Fibroblast of skin of left quadriceps (primary cell): ENCODE measurements at regions not wholly inside any gene's neighbourhood (a gene's known extent, or its start where the extent isn't known, plus 50 kb on each side); places are given as distances from the start of the nearest gene placed in this dataset.

Experiments used
- DNase-seq, 2 experiments: peaks; one replicate each; pipeline ENCODE4 v3.0.0-alpha.2; 2013; ENCODE audit warnings: low read depth in 2 of 2

DNA sequence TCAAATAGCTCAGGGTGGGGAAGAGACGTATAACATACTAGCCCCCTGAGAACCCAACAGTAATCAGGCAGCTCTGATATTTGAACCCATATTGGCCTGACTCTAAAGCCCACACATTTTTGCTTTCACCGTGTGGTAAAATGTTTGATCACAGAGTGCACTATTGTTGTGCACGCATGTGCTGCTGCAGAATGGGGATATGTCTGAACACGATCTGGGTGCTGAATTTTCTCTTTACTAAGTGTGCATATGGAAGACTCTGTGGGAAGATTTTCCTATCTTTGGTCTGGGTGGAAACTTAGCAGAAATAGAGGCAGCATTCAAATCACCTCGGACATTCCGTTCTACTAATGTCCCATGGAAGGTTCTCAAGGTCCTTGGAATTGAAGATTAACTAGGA lies 800.1 kb downstream of the TFAP2A start:
- no peak for DNase-seq

DNA sequence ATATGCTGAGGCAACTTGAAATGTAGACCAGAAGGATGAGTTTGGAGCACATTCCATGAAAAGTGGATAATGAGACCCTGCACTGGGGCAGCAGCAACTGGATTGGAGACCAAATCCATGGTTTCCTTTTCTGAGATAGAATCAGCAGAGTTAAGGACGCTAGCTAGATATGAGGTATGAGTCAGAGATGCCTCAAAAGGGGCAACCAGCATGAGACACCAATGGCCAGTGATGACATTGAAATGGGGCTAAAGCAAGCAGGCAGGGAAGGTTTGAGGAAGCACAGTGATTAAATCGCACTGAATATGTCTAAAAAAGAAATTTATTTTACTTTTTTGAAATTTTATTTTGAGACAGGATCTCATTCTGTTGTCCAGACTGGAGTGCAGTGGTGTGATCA lies 802.4 kb downstream of the TFAP2A start:
- no peak for DNase-seq

DNA sequence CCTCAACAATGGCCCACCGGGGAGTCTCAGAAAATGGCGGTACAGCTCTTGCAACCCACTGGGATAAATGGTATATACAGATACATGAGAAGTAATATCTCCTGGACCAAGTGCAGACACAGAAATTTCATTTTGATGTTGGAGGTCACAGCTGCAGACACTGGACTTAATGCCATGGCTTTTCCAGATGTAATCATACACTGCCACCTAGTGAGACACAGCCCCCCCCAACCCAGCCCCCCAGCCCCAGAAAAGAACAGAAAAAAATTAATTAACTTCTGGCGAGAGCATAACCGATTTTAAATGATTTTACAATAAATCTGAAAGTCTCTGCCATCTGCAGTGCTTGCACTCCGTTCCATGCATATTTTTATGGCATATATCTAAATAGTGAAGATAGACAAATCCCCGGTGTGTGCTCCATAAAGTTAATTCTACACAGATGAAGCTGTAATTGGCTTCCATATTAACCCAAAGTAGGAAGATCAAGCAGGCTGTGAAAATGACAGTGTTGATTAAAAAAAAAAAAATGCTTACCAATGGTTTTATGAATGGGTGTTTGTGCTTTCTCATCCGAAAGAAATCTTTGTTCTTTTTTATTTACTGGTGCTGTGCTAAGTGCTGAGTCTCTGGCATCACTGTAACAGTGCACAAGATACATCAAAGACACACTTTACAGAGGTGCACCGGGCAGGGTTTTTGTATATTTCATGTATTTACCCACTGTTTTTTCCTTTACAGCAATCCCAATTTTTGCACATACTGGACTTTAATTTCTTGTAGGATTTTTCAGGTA lies 804.1 kb downstream of the TFAP2A start:
- peak in 1 of 2 experiments; percentile 3 for DNase-seq

DNA sequence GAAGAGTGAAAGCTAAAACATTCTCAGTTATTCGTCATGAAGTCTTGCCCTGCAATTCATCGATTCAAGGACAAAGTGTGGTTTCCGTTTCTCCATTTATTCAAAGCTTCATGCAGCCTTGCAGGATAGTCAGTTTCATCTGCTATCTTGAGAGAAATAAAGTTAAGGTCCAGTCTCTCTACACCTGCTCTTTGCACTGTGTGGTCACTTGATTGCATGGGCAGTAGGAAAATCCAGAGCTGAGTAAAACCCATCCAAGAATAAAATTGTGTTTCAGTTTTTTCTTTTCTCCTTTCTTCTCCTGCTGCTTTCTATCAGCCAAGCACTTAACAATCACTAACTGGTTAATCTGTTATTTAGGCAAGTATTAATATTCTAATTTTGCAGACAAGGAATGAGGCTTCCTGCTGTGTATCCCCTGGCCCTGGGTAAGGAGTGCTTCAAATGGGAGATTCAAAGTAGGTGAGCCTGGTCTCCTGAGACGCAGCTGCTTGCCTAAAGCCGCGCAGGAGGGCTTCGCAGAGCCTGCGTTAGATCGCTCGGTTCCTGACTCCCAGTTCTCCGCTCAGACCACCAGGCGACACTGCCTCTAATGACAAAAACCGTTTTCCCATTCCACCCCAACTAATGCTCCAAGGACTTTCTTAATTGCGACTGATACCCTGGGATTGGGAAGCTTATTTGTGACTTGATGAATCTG lies 808.3 kb downstream of the TFAP2A start:
- DNase-seq, result no peak

DNA sequence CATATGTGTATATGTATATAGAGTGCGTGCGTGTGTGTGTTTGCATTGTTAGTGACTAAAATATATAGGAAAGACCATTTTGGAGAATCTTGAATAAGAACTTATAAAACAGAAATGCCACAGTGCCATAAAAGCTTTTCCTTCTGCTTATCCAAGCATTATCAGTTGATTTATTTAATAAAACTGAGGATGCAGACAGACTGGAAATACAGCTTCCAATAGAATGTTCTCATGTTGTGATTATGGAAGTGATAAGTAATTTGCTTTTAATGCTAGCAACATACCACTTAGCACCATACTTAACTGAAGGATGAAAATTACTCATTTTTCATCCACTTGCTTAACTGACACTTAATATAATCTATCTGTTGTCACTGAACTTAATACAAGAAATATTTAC lies 820.1 kb downstream of the TFAP2A start:
- no peak for DNase-seq

DNA sequence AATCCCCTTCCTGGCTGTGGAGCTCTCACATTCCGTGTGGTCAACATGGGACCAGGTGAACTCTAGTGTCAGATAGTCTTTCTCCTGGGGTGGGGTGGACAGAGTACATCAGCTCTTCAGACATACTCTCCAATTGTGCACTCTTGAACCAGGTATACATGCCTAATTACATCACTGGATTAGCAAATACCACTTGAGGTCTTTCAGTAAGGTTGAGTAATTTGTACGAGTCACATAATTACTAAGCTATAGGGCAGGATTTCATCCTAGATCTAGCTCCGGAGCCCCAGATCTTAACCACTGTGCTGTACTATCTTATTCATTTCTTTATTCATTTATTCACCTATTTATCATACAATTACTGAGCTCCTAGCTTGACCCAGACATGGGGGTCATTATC lies 821.3 kb downstream of the TFAP2A start:
- DNase-seq, result no peak

DNA sequence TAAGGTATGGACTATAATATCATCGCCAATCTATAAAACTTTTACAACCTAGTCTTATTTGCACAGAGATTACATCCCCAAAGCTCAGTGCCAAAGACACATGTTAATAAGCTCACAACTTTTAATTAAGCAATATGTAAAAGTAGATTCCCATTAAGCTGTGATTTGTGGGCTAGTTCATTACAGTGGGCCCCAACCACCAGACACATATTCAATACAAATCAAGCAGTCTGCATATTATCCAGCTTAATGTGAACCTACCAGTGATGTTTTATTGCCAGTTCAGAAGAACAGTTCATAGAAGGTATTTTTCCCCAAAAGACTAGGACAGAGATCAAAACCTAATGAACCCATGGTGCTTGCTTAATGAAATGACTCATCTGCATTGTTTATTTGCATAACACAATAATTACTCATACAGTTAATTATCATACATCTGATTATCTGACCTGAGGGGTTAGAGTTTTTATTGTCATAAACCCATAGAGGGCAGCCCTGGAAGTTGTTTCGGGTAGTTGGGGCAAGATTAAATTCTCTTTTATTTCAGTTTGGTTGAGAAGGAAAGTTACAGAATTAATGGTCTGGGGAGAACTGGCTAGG lies 831.0 kb downstream of the TFAP2A start:
- no peak for DNase-seq

DNA sequence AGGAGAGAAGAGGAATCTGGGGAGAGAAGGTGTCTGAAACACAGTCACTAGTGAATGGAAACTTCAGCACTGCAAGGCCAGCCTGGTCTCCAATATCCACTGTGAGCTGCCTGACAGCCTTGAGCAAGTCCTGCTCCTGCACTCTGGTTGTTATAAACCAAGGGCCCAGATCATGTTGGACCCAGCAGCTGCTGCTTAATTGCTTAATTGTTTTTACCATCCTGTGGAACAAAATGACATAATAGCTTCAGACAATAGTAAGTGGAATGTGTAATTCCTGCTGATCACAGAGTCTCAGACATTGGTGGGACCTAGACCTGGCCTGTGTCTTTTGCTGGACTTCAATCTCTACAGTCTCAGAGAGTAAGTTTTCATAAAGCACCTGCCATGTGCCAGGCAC lies 833.7 kb downstream of the TFAP2A start:
- no peak for DNase-seq

DNA sequence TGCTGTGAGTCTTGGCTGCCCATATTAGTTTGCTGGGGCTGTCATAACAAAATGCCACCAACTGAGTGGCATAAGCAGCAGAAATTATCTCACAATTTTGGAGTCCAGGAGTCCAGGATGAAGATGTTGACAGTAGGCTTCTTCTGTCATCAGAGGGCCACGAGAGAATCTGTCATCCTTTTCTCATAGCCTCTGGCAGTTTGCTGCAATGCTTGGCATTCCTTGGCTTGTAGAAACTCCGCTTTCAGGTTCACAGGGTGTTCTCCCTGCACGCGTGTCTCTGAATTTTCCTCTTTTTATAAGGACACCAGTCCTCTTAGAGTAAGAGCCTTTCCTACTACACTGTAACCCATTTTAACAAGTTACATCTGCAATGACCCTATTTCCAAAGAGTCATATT lies 838.4 kb downstream of the TFAP2A start:
- no peak for DNase-seq

DNA sequence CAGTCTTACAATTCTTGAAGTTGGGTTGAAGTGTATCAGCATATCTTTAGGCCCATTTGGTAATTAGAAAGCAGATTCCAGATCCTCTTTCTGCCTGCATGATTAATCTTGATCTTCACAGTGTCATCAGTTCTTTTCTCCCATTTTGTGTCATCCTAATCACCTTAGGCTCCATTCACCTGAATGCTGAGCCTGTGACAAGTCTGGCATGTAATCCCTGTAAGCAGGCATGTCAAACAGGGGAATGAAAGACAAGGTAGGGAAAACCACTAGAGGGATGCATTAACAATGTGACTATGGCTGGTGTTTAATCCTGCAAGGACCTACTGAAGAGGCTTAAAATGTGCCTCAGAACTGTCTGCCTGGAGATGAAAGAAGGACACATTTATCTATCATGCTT lies 848.8 kb downstream of the TFAP2A start:
- no peak for DNase-seq

DNA sequence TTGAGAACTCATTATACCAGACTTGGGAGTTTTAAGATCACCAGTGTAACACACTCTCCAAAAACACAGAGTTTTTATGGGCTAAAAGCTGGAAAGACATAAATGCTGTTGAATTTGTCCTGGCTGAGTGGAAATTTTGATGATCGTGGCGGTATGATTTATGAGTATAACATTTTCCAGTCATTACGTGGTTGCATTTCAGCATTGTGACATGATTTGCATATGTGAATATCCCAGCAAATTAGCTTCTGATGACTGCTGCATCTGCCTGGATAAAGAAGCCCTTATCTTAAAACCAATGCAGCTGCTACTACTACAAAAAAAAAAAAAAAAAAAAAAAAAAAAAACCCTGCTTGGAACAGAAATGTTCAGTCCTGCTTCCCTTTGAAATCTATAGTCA lies 850.9 kb downstream of the TFAP2A start:
- peak; percentile 77 to 78 for DNase-seq

DNA sequence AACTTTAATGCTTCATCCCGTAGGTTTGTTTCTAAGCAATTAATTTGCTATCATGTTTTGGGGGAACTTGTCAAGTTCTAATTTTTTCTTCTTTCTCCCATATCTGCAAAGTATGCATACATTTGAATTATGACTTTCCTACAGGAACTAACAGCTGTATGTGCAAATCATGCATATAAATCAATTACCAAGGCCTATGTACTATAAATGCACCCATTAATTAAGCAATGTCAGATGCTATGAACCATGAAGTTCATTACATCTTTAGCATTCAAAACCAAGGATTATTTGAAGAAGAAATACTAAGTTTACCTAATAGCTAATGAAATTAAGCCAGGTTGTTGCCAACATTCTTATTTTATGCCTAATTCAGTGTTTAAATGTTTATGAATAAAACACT lies 851.3 kb downstream of the TFAP2A start:
- DNase-seq, result no peak

DNA sequence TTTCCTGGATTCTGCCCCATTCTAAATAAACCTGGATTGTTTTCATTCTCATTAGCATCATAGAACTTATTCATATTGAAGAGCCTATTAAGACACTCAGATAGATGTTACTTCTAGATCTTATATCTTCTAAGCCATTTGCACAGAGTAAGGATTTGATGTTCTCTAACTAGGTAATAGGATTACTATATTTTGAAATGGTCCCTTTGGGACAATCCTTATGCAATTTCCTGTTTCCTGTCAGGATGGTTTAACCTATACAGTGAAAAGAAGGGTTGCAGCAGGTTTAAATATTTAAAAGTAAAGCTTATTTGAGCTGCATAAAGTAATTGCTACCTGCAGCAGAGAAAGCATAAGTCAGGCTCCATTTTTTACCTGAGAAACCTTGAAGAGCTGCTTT lies 860.1 kb downstream of the TFAP2A start:
- no peak for DNase-seq

DNA sequence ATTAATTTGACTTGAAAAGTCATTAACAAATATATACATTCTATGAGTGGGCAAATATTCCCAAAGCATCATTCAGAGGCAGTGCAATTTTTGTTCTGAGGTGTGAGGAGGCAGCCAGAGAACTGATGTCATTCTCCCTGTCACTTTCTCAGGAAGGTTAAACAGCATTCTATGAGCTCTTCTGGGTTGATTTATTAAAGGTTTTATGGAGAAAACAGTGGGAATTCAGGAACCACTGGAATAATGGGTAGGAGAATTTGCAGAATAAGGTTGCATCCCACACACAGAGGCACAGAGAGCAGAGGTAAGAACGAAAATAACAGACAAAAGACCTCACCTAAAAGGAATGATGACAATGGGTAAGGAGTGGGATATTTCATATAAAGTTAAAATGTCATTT lies 860.6 kb downstream of the TFAP2A start:
- DNase-seq, result no peak

DNA sequence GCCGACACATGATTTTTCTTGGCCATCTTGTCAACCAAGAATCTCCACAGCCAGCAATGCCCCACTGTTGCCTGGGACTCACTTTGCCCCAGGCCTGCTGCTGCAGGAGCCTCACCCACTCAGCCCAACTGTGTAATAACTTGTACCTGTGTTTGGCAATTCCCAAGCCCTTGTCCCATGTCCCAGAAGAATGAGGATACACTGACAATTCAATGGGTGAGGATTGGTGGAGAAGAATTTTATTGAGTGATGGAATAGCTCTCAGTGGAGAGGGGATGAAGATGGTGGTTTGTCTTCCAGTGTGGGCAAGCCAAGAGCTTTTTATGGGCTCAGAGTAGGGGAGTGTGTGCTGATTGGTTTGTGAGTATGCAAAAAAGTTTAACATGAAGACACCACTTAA lies 861.9 kb downstream of the TFAP2A start:
- DNase-seq, result no peak

DNA sequence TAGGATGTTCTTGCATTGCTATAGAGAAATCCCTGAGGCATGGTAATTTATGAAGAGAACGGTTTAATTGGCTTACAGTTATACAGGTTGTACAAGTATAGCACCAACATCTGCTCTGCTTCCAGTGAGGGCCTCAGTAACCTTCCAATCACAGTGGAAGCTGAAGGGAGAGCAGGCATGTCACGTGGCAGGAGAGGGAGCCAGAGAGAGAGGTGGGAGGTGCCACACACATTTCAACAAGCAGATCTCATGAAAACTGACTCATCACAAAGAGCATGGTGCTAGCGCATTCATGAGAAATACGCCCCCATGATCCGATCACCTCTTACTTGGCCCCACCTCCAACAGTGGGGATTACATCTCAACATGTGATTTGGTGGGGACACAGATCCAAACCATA lies 871.2 kb downstream of the TFAP2A start:
- DNase-seq, result no peak

DNA sequence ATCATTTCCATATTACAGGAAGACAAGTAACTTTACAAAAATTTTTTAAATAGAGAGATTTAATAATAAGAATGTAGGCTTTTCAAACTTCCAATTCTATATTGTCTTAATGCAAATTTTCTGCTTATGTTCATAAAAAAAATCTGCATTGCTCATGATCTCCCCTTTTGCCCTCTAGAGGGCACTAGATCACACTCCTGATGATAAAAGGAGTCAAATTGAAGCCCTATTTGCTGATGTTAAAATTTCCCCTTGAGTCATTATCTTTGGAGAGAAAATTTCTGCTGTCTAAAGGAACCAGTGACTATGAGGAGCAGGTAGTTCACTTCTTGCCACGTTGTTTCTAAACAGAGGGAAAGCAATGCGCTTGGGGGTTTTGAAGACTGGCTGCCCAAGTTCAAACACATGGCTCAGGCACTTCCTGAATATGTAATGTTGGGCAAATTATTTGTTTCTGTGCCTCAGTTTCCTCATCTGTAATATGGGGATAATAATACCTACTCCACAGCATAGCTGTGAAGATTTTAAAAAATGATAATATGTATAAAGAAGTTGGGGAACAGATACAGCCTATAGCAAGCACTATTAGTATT lies 874.2 kb downstream of the TFAP2A start:
- DNase-seq, result peak in 1 of 2 experiments; percentile 32

DNA sequence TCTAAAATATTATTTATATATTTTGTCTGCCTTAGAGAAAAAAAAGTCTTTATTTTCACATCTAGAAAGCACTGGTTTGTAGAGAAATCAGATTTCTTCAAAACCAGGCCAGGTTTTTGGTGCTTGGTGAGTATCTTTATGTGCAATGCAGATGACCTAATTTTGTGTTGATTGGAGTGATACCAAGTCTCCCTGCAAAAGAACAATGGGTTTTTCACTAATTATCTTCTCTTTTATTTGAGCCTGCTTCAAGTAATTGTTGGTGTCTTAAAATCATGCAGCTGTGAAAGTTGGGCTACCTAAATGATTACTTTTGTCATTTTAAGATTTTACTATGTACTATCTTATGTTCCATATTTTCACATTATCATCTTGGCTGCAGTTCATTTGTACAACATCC lies 874.7 kb downstream of the TFAP2A start:
- no peak for DNase-seq

DNA sequence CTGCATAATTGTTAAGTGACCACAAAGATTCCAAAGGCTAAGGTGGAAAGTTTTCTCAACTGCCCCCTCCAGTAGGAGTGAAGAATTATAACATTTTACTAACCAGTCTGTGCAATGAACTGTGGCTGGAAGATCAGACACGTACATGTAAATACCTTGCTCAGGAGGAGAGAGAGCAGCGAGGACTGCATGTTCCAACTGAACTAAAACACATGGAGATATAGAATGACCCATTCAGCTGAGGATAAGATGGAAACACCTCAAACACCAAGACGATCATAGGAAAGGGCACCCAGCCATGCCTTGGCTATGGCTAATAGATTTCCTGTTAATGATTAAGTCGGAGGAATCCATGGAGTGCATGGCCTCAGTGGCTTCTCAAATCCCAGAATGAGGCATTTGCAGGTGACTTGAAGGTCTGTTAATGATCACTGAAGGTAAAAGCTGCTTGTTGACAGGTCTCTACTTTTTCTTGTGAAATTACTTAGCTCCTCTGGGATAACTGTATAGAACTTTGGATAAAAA lies 875.6 kb downstream of the TFAP2A start:
- DNase-seq, result no peak

DNA sequence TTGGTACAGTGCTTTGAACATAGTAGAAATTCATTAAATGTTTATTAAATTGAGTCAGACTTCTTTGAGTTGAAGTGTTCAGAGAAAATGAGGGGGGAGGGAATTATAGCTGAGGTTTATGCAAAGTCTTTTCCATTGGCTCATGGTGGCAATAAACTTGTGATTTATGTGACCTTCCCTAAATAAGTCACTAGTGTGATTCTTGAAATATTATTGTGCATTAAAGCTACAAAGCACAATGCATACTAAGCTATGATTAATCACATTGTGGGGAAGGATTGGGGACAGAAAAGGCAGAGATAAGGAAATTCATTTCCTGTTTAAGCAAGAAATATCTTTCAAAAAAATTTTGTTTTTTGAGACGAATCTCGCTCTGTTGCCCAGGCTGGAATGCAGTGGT lies 877.5 kb downstream of the TFAP2A start:
- DNase-seq, result peak; percentile 59 to 66

DNA sequence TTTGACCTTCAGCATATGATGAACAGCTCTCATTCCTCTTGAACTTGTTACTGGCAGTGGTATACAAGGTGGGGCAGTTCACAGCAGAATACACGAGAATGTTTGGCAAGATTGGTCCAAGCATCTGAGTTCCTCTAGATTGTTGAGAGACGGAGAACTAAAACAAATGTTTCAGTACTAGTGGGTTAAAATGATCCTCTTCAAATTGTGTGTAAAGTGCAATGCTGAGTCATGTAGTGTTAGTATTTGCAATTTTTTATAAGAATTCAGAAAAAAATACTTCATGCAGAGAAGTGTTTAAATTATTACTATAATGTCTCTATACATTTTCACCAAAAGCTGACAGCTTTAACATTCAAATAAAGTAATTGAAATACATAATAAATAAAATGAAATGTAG lies 879.8 kb downstream of the TFAP2A start:
- DNase-seq, result no peak
